ENCODE measurements at regions not wholly inside any gene's neighbourhood (a gene's known extent, or its start where the extent isn't known, plus 50 kb on each side); places are given as distances from the start of the nearest gene placed in this dataset.

DNA sequence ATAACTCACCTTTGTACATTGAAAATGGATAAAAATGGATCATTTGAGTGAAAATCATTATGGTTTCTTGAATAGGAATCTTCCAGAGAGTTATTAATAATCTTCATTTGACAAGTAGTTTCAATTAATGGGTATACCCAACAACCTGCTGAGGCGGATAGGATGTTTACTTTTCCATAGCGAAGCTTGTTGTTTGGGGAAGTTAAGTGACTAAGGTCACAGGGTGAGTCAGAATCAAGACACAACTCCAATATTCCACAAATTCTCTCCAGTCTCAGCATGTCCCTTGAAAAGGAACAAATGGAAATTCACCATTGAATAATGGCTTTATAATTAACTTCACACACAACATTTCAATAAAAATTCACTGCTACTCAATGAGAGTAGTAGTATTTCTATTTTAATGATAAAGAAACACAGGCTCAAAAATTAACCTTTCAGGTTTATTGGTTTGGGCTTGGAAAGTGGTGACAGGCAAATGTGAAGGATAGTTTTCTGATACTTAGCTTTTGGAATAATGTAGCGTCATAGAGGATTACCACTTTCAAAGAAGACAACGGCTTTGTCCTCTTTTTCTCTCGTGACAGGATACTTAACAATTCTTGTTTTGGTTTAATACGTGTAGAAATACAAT, 211.3 kb downstream of the GPD2 start:
- no peak for FAIRE-seq
- no peak for DNase-seq (ENCODE audit: low spot score in 2 of 2)

DNA sequence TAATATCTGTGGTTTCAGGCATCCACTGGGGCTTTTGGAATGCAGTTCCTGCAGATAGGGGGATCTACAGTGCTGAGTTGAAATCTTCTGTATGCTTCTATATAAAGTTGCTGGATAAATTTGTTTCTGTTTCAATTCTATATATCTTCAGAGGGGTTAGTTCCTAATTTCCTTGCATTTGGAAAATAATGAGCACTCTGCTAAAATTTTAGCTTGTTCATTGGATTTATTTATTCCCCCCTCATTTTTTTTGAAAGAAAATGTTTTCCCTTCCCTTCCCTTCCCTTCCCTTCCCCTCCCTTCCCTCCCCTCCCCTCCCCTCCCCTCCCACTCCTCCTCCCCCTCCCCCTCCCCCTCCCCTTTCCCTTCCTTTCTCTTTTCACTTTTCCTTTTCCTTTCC, 212.3 kb downstream of the GPD2 start:
- DNase-seq (ENCODE audit: low spot score in 2 of 2), result no peak
- FAIRE-seq, result no peak

DNA sequence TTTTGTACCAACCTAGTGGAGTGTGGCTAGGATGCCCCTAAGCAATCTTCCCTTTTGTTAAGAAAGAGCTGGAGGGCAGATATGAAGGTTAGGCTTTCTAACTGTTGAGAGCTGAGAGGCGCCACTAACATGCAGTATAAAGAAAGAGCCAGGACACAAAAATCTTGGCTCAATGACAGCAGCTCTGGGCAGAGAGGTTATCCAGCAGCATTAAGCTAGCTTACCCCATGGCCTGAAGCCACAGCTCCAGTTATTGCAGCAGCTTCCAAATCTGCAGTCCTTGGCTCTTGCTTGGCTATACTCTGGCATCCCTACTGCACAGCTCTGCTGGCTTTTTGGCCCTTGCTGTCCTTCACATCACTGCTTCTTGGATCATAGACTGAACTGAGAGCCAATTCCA, 213.4 kb downstream of the GPD2 start:
- DNase-seq (ENCODE audit: low spot score in 2 of 2), result no peak
- FAIRE-seq, result no peak

DNA sequence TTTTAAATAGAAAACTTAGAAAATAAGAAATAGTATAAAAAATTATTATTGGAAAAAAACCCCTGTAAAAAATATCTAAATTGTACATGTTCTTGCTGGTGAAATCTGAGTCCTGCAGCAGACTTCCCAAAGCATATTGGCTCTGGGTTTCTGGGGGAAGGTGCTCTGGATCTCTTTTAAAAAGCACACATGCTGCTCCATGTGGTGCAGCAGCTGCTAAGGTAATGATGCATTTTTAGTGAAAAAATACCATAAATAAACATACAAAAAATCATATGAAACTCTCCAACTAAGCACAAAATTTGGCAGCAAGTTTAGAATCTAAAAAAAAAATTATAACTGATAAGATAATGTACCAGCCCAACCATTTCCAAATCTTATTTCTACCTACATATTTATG, 216.5 kb downstream of the GPD2 start:
- DNase-seq (ENCODE audit: low spot score in 2 of 2) (no peak), FAIRE-seq (no peak)

DNA sequence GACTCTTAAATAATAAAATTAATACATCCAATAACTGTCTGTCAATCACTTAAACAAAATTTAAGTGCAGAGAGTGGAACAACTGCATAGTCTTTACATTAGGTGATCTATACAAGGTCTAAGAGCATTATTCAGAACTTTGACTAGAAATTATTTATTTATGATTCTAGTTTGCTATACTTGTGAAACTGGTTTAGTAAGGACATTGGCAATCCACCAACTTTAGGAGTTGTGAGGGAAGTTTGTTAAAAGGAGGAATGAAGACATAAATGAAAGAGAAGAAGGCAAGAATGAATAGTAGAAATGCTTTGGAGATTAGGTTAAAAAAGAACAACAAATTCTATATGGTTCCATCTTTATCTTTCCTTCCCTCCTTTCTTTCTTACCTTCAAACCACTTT, 217.5 kb downstream of the GPD2 start:
- DNase-seq (ENCODE audit: low spot score in 2 of 2) (no peak), FAIRE-seq (no peak)

GRCh38 chr2:156657809-156658208, 221.6 kb downstream of the GPD2 start:
- DNase-seq (ENCODE audit: low spot score in 2 of 2) (no peak), FAIRE-seq (no peak)

DNA sequence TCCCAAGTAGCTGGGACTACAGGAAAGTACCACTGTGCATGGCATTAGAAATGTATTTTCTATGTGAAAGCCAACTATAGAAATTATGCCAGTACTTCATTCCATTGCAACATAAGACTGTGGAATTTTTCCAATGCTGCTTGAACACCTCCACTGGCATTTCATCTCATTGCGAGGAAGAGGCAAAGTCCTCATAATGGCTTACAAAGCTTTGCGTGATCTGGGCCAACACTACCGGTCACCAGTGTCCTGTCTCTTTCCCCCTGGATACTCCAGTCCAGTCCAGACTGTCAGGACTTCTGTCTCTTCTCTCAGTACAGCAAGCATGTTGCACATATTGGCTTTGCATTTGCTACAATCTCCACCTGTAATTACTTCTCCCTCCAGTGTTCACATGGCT, 223.5 kb downstream of the GPD2 start:
- DNase-seq (ENCODE audit: low spot score in 2 of 2) (no peak), FAIRE-seq (no peak)

- no peak for FAIRE-seq
- DNase-seq (ENCODE audit: low spot score in 2 of 2), result no peak
Measured at GRCh38 chr2:156663757-156664409, 227.7 kb downstream of the GPD2 start.

GRCh38 chr2:156666130-156666785, 230.1 kb downstream of the GPD2 start:
- DNase-seq (ENCODE audit: low spot score in 2 of 2) (no peak), FAIRE-seq (no peak)

GRCh38 chr2:156670104-156670503, 233.9 kb downstream of the GPD2 start:
- DNase-seq (ENCODE audit: low spot score in 2 of 2) (no peak), FAIRE-seq (no peak)

GRCh38 chr2:156671706-156672361, 235.7 kb downstream of the GPD2 start:
- FAIRE-seq (no peak), DNase-seq (ENCODE audit: low spot score in 2 of 2) (no peak)

- DNase-seq (ENCODE audit: low spot score in 2 of 2), result no peak
- FAIRE-seq, result no peak
Measured at GRCh38 chr2:156672556-156673332, 236.6 kb downstream of the GPD2 start.

DNA sequence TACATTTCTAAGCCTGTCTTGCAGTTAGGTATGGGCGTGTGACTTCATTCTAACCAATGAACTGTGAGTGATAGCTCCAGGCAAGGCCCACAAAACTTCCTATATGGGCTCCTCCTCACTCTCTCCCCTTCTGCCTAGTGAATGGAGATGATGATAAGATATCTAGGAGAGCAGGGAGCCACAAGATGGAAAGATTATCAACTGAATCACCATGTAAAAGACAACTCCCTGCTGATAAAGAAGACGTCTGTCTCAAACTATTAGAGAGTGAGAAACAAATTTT, 237.1 kb downstream of the GPD2 start:
- DNase-seq (ENCODE audit: low spot score in 2 of 2), result no peak
- no peak for FAIRE-seq

DNA sequence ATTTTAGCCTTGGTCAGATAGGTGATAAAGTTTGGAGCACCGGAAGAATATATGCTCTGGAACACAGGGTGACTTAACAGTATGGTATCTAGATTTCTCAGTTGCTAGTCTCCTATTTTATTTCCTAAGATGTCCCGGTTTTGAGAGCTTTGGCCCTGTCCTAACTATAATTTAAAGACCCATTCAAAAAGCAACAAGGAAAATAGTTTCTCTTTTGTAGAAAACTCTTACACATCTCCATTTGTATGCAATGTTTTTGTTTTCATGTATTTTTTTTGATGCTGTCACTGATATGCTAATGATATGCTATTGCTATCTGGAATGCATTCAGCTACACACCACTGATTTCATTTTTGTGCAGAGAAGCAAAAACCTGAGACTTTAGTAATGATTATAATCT, 237.8 kb downstream of the GPD2 start:
- FAIRE-seq (no peak), DNase-seq (ENCODE audit: low spot score in 2 of 2) (no peak)

GRCh38 chr2:156675896-156676295, 239.7 kb downstream of the GPD2 start:
- FAIRE-seq, result no peak

GRCh38 chr2:156679820-156680219, 243.6 kb downstream of the GPD2 start:
- FAIRE-seq (no peak), DNase-seq (ENCODE audit: low spot score in 2 of 2) (no peak)

More at GRCh38 chr2:156675896-156676295, 239.7 kb downstream of the GPD2 start:
- DNase-seq (ENCODE audit: low spot score in 2 of 2), result no peak

- DNase-seq (ENCODE audit: low spot score in 2 of 2) (no peak), FAIRE-seq (no peak)
Measured at GRCh38 chr2:156680266-156680665, 244.1 kb downstream of the GPD2 start.

DNA sequence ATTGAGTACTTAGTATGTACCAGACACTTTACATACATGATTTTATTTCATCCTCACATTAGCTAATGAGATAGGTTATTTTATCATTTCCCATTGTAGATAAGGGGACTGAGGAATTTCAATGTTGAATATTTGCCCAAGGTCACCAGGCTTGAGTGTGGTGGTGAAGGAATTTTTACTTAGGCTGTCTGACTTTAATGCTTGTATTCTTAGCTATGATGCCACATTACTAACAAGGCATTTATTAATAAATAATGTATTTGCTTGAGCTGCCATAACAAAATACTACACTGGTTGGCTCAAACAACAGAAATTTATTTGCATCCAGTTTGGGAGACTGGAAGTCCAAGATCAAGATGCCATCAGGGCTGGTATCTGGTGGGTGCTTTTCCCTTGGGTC, 250.9 kb downstream of the GPD2 start:
- FAIRE-seq (no peak), DNase-seq (ENCODE audit: low spot score in 2 of 2) (no peak)

DNA sequence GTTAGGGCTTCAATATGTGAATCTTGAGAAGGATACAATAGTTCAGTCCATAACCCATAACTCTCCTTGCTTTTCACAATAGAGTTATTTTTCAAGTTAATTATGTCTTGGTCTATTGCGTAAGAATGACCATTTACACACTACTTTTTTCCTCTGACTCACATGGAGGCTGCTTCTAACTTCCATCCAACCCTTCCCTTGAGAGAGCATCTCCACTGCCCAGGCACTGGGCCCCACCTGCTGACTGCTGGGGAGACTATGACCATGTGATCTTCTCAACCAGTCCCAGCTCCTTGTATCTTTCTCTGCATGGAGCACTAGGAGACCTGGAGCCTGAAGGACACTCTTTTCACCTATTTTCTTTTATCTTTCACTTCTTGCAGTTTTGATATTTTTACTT, 251.5 kb downstream of the GPD2 start:
- FAIRE-seq (no peak), DNase-seq (ENCODE audit: low spot score in 2 of 2) (no peak)

DNA sequence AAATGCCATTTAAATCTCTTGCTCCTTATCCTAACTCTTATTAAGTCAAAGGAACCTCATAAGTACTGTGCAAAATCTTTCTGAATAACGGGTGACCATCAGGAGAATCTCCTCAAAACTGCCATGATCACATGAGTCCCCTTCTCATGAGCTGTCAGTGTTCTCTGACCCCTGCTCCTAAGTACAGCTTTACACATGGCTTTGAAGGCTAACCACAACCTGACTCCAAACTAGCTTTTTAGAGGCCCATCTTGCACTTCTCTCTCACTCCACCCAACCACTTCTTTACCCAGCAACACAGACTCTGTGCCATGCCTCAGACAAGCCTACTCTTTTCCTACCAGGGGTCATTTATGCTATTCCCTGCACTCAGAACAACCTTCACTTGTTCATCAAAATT, 253.8 kb downstream of the GPD2 start:
- DNase-seq (ENCODE audit: low spot score in 2 of 2) (no peak), FAIRE-seq (no peak)

DNA sequence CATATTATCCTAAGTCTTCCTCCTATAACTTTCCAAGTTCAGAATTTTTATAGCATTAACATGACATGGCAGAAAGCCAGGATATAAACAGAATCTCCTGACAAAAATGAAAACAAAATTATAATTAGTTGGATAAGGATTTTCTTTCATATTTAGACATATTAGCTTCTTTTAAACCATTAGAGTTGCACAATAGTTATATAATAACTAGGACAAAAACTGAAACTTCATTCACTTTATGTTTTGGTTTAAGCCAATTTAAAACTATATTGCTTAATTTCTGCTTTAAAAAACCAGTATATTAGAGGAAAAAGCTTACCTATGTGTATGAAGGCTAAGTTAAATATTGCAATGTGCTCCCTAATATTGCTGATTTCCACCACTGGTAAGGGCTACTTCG, 254.8 kb downstream of the GPD2 start:
- no peak for DNase-seq (ENCODE audit: low spot score in 2 of 2)
- FAIRE-seq, result no peak
